ENCODE measurements at regions not wholly inside any gene's neighbourhood (a gene's known extent, or its start where the extent isn't known, plus 50 kb on each side); places are given as distances from the start of the nearest gene placed in this dataset.
"Not testable (repeated sequence)": the region's sequence is repeated elsewhere in the genome, so short reads cannot be mapped to it uniquely, and the experiment has no call there.

GRCh38 chr22:49404576-49405241 is 423.0 kb downstream of the BRD1 start:
- no peak for DNase-seq

- DNase-seq: no peak
Observed at GRCh38 chr22:49404020-49404419, 423.7 kb downstream of the BRD1 start.

- no peak for DNase-seq
Observed at GRCh38 chr22:49403102-49403501, 424.6 kb downstream of the BRD1 start.

- DNase-seq: no peak
Observed at GRCh38 chr22:49402169-49402568, 425.5 kb downstream of the BRD1 start.

- no peak for DNase-seq
Observed at GRCh38 chr22:49400941-49401598, 426.6 kb downstream of the BRD1 start.

GRCh38 chr22:49400136-49400940 is 427.3 kb downstream of the BRD1 start:
- DNase-seq: no peak

GRCh38 chr22:49398646-49399045 is 429.0 kb downstream of the BRD1 start:
- DNase-seq: no peak

GRCh38 chr22:49398115-49398514 is 429.6 kb downstream of the BRD1 start:
- DNase-seq: no peak

GRCh38 chr22:49396817-49397216 is 430.9 kb downstream of the BRD1 start:
- DNase-seq: no peak

GRCh38 chr22:49395617-49396016 is 432.1 kb downstream of the BRD1 start:
- DNase-seq: no peak

- DNase-seq: not testable (repeated sequence)
Observed at GRCh38 chr22:49395062-49395461, 432.6 kb downstream of the BRD1 start.

GRCh38 chr22:49394116-49394785 is 433.4 kb downstream of the BRD1 start:
- DNase-seq: no peak

- DNase-seq: no peak
Observed at GRCh38 chr22:49393526-49393925, 434.1 kb downstream of the BRD1 start.

GRCh38 chr22:49392841-49393510 is 434.7 kb downstream of the BRD1 start:
- no peak for DNase-seq

- no peak for DNase-seq
Observed at GRCh38 chr22:49392247-49392646, 435.4 kb downstream of the BRD1 start.

- no peak for DNase-seq
Observed at GRCh38 chr22:49391436-49391835, 436.2 kb downstream of the BRD1 start.

- DNase-seq: no peak
Observed at GRCh38 chr22:49390954-49391353, 436.7 kb downstream of the BRD1 start.

- not testable (repeated sequence) for DNase-seq
Observed at GRCh38 chr22:49383909-49384308, 443.8 kb downstream of the BRD1 start.

- no peak for DNase-seq
Observed at GRCh38 chr22:49382451-49382735, 445.3 kb downstream of the BRD1 start.

- no peak for DNase-seq
Observed at GRCh38 chr22:49381595-49382450, 445.9 kb downstream of the BRD1 start.

GRCh38 chr22:49380828-49381114 is 446.9 kb downstream of the BRD1 start:
- DNase-seq: no peak

All from NCI-H187 (cell line).